ENCODE measurements at regions not wholly inside any gene's neighbourhood (a gene's known extent, or its start where the extent isn't known, plus 50 kb on each side); places are given as distances from the start of the nearest gene placed in this dataset.

GRCh38 chr2:128770143-128771085, 451.7 kb upstream of the HS6ST1 start:
- no peak for TF ChIP-seq POLR2A (IDR thresholded peaks at IDR 0.05)
- no peak for TF ChIP-seq POLR2AphosphoS5 (IDR thresholded peaks at IDR 0.05)
- TF ChIP-seq, protein P1, sequence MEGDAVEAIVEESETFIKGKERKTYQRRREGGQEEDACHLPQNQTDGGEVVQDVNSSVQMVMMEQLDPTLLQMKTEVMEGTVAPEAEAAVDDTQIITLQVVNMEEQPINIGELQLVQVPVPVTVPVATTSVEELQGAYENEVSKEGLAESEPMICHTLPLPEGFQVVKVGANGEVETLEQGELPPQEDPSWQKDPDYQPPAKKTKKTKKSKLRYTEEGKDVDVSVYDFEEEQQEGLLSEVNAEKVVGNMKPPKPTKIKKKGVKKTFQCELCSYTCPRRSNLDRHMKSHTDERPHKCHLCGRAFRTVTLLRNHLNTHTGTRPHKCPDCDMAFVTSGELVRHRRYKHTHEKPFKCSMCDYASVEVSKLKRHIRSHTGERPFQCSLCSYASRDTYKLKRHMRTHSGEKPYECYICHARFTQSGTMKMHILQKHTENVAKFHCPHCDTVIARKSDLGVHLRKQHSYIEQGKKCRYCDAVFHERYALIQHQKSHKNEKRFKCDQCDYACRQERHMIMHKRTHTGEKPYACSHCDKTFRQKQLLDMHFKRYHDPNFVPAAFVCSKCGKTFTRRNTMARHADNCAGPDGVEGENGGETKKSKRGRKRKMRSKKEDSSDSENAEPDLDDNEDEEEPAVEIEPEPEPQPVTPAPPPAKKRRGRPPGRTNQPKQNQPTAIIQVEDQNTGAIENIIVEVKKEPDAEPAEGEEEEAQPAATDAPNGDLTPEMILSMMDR (IDR thresholded peaks at IDR 0.05) = no peak

Measured in prostate gland (tissue), 2 donors.